NCI-H460 (cell line): ENCODE measurements at regions not wholly inside any gene's neighbourhood (a gene's known extent, or its start where the extent isn't known, plus 50 kb on each side); places are given as distances from the start of the nearest gene placed in this dataset.

Experiments
- small RNA-seq, 2 experiments: library from RNA; depleted of rRNA; stranded (forward); fragments of <200 nt; gene quantifications; one replicate each; pipeline ENCODE3, GENCODE V24; 2014

Small RNA genes in the stretch of these regions (small RNA-seq; reads per million reads assigned to genes)
- gene AC068867.1 = 0 reads per million in 2 experiments
- gene MIR4510 = 0 reads per million in 2 experiments
